ENCODE measurements at regions not wholly inside any gene's neighbourhood (a gene's known extent, or its start where the extent isn't known, plus 50 kb on each side); places are given as distances from the start of the nearest gene placed in this dataset.

DNA sequence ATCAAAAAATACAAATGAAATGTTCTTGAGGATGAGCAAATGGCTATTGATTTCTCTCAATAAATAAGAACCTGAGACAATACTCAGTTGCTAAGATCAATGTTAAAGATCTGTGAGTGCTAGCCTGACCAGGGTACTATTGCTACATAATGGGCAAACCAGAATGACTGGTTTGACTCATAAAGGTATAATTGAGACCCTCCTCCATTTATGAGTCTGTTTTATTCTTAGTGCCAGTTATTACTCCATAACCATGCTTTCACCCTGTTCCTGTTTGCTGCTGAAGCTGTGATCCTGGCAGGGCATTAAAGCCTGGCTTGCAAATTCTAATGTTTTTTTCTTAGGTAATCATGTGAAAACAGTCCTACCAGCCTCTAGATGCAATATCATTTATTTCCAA, 56.6 kb upstream of the PPM1B start:
- Histone ChIP-seq H3K4me3 (no peak overlapping the region), H3K27ac (no peak overlapping the region), H3K27me3 (no peaks in the 10 kb centered on the region), H3K9me3 (no peaks in the 10 kb centered on the region), H3K4me1 (no peaks in the 10 kb centered on the region), H3K36me3 (no peaks in the 10 kb centered on the region)
- TF ChIP-seq EP300 (IDR thresholded peaks at IDR 0.05) (no peak), POLR2A (IDR thresholded peaks at IDR 0.05) (no peak)
- DNase-seq (ENCODE audit: low spot score in 2 of 2): no peak

DNA sequence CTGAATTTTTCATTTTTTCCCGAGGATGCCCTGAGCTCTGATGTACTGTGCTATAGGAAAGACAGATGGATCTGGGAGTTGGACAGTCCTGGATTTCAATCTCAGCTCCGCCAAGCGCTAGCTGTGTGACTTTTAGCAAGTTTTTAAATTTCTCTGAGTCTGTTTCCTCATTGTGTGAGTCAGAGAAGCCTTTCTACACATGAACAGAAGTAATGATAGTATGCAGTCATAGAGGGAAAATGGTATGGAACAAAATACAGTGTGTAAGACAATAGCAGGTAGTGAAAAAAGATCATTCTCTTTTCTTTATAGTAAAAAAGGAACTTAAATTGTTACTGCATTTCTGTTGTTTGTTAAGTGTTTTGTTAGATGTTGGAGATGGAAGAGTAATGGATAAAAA, 52.4 kb upstream of the PPM1B start:
- DNase-seq (ENCODE audit: low spot score in 2 of 2): no peak
- Histone ChIP-seq H3K9me3 (no peaks in the 10 kb centered on the region), H3K36me3 (no peaks in the 10 kb centered on the region), H3K4me3 (no peak overlapping the region), H3K27me3 (no peaks in the 10 kb centered on the region), H3K27ac (no peak overlapping the region), H3K4me1 (no peaks in the 10 kb centered on the region)
- whole genome bisulfite sequencing: 87% methylated on average over 3 of the region's 3 CpGs
- TF ChIP-seq EP300 (IDR thresholded peaks at IDR 0.05) (no peak), POLR2AphosphoS5 (IDR thresholded peaks at IDR 0.05) (no peak), POLR2A (IDR thresholded peaks at IDR 0.05) (no peak)
- TF ChIP-seq, protein P1, sequence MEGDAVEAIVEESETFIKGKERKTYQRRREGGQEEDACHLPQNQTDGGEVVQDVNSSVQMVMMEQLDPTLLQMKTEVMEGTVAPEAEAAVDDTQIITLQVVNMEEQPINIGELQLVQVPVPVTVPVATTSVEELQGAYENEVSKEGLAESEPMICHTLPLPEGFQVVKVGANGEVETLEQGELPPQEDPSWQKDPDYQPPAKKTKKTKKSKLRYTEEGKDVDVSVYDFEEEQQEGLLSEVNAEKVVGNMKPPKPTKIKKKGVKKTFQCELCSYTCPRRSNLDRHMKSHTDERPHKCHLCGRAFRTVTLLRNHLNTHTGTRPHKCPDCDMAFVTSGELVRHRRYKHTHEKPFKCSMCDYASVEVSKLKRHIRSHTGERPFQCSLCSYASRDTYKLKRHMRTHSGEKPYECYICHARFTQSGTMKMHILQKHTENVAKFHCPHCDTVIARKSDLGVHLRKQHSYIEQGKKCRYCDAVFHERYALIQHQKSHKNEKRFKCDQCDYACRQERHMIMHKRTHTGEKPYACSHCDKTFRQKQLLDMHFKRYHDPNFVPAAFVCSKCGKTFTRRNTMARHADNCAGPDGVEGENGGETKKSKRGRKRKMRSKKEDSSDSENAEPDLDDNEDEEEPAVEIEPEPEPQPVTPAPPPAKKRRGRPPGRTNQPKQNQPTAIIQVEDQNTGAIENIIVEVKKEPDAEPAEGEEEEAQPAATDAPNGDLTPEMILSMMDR (IDR thresholded peaks at IDR 0.05): no peak

DNA sequence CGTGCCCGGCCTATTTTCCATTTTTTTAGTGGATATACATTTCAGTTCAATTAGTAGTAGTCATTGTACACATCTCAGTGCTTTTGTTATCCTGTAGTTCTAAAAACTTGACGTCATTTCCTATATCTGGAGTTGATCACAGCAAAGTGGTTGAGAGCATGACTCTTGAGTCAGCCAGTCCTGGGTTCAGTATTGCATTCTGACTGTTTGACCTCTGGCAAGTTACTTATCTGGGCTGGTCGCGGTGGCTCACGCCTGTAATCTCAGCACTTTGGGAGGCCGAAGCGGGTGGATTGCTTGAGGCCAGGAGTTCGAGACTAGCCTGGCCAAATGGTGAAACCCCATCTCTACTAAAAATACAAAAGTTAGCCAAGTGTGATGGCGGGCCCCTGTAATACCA, 50.4 kb upstream of the PPM1B start:
- no peaks in the 10 kb centered on the region for H3K4me1 ChIP-seq
- no peak for DNase-seq (ENCODE audit: low spot score in 2 of 2)
- no peak overlapping the region for H3K27ac ChIP-seq
- TF ChIP-seq, protein P1 (IDR thresholded peaks at IDR 0.05): no peak
- no peak for TF ChIP-seq EP300 (IDR thresholded peaks at IDR 0.05)
- TF ChIP-seq POLR2A (IDR thresholded peaks at IDR 0.05): no peak
- TF ChIP-seq POLR2AphosphoS5 (IDR thresholded peaks at IDR 0.05): no peak
- WGBS: 95% methylated on average over 10 of the region's 10 CpGs
- no peak overlapping the region for H3K4me3 ChIP-seq
- no peaks in the 10 kb centered on the region for H3K36me3 ChIP-seq
- H3K9me3 ChIP-seq: no peaks in the 10 kb centered on the region
- no peaks in the 10 kb centered on the region for H3K27me3 ChIP-seq

All from suprapubic skin (tissue), 4 donors.